ENCODE measurements at regions not wholly inside any gene's neighbourhood (a gene's known extent, or its start where the extent isn't known, plus 50 kb on each side); places are given as distances from the start of the nearest gene placed in this dataset.
"Not testable (repeated sequence)": the region's sequence is repeated elsewhere in the genome, so short reads cannot be mapped to it uniquely, and the experiment has no call there.

GRCh38 chr7:46043338-46043737 lies 122.3 kb upstream of the IGFBP3 start:
- H3K36me3 Mint-ChIP-seq; DNase-seq; POLR2A ChIA-PET; H3K27ac ChIP-seq (ENCODE audit: low read length); H3K27me3 ChIP-seq (replicated peaks in 1 of 2; ENCODE audit: control insufficient read depth in 2 of 2, extremely low read depth in 1 of 2, insufficient read depth in 2 of 2, low read length in 1 of 2); H3K4me1 ChIP-seq (ENCODE audit: control insufficient read depth in 1 of 2, extremely low read depth in 1 of 2, insufficient read depth in 2 of 2, low read length in 2 of 2); H3K4me1 Mint-ChIP-seq; H3K4me3 ChIP-seq (ENCODE audit: control insufficient read depth in 1 of 2, extremely low read depth in 1 of 2, low read length in 1 of 2); H3K4me3 Mint-ChIP-seq; H3K9me3 Mint-ChIP-seq; H3K36me3 ChIP-seq (ENCODE audit: control insufficient read depth in 2 of 2, extremely low read depth in 1 of 2, insufficient read depth in 1 of 2, low read length in 1 of 2); H3K27ac Mint-ChIP-seq; ATAC-seq (replicated peaks in 1 of 4); H3K27me3 Mint-ChIP-seq; CTCF ChIA-PET; H3K9me3 ChIP-seq: not testable (repeated sequence)
- WGBS (ENCODE audit: insufficient coverage) = 75% methylated on average over 2 of the region's 6 CpGs

GRCh38 chr7:46039813-46040212 lies 118.7 kb upstream of the IGFBP3 start:
- H3K4me1 Mint-ChIP-seq, POLR2A ChIA-PET, H3K27ac Mint-ChIP-seq: not testable (repeated sequence)

GRCh38 chr7:46035166-46035565 lies 114.1 kb upstream of the IGFBP3 start:
- Histone ChIP-seq H3K4me1 (ENCODE audit: control insufficient read depth in 1 of 2, extremely low read depth in 1 of 2, insufficient read depth in 2 of 2, low read length in 2 of 2) (no peaks in the 10 kb centered on the region), H3K9me3 (no peaks in the 10 kb centered on the region), H3K4me3 (ENCODE audit: control insufficient read depth in 1 of 2, extremely low read depth in 1 of 2, low read length in 1 of 2) (no peak overlapping the region), H3K27me3 (replicated peaks in 1 of 2; ENCODE audit: control insufficient read depth in 2 of 2, extremely low read depth in 1 of 2, insufficient read depth in 2 of 2, low read length in 1 of 2) (no peaks in the 10 kb centered on the region), H3K27ac (ENCODE audit: low read length) (no peak overlapping the region), H3K36me3 (ENCODE audit: control insufficient read depth in 2 of 2, extremely low read depth in 1 of 2, insufficient read depth in 1 of 2, low read length in 1 of 2) (no peaks in the 10 kb centered on the region)
- Mint-ChIP-seq H3K27ac (no peak overlapping the region), H3K4me1 (no peaks in the 10 kb centered on the region), H3K36me3 (no peaks in the 10 kb centered on the region), H3K4me3 (no peak overlapping the region), H3K9me3 (no peaks in the 10 kb centered on the region), H3K27me3 (peaks cover 0 to 3% of the 10 kb centered on the region in 2 donors)
- POLR2A ChIA-PET = no interaction called here
- ATAC-seq (replicated peaks in 1 of 4) (no peak), DNase-seq (no peak)
- WGBS (ENCODE audit: insufficient coverage) = no CpG with 5 or more reads among the region's 1 CpG
- CTCF ChIA-PET = no interaction called here

More at GRCh38 chr7:46039813-46040212, 118.7 kb upstream of the IGFBP3 start:
- DNase-seq; H3K36me3 ChIP-seq (ENCODE audit: control insufficient read depth in 2 of 2, extremely low read depth in 1 of 2, insufficient read depth in 1 of 2, low read length in 1 of 2); H3K36me3 Mint-ChIP-seq; H3K9me3 ChIP-seq; H3K4me3 ChIP-seq (ENCODE audit: control insufficient read depth in 1 of 2, extremely low read depth in 1 of 2, low read length in 1 of 2); H3K9me3 Mint-ChIP-seq; H3K4me3 Mint-ChIP-seq; H3K27me3 Mint-ChIP-seq; H3K27ac ChIP-seq (ENCODE audit: low read length); H3K27me3 ChIP-seq (replicated peaks in 1 of 2; ENCODE audit: control insufficient read depth in 2 of 2, extremely low read depth in 1 of 2, insufficient read depth in 2 of 2, low read length in 1 of 2); CTCF ChIA-PET; H3K4me1 ChIP-seq (ENCODE audit: control insufficient read depth in 1 of 2, extremely low read depth in 1 of 2, insufficient read depth in 2 of 2, low read length in 2 of 2); ATAC-seq (replicated peaks in 1 of 4): not testable (repeated sequence)
- WGBS (ENCODE audit: insufficient coverage) = no CpG with 5 or more reads among the region's 1 CpG

GRCh38 chr7:46034056-46034768 lies 113.1 kb upstream of the IGFBP3 start:
- Histone ChIP-seq H3K27ac (ENCODE audit: low read length) (no peak overlapping the region), H3K4me3 (ENCODE audit: control insufficient read depth in 1 of 2, extremely low read depth in 1 of 2, low read length in 1 of 2) (no peak overlapping the region), H3K9me3 (no peaks in the 10 kb centered on the region), H3K27me3 (replicated peaks in 1 of 2; ENCODE audit: control insufficient read depth in 2 of 2, extremely low read depth in 1 of 2, insufficient read depth in 2 of 2, low read length in 1 of 2) (no peaks in the 10 kb centered on the region), H3K4me1 (ENCODE audit: control insufficient read depth in 1 of 2, extremely low read depth in 1 of 2, insufficient read depth in 2 of 2, low read length in 2 of 2) (no peaks in the 10 kb centered on the region), H3K36me3 (ENCODE audit: control insufficient read depth in 2 of 2, extremely low read depth in 1 of 2, insufficient read depth in 1 of 2, low read length in 1 of 2) (no peaks in the 10 kb centered on the region)
- Mint-ChIP-seq H3K27ac (no peak overlapping the region), H3K27me3 (peaks cover 0 to 3% of the 10 kb centered on the region in 2 donors), H3K9me3 (no peaks in the 10 kb centered on the region), H3K36me3 (no peaks in the 10 kb centered on the region), H3K4me3 (no peak overlapping the region), H3K4me1 (no peaks in the 10 kb centered on the region)
- 80% methylated on average over 1 of the region's 5 CpGs for WGBS (ENCODE audit: insufficient coverage)
- CTCF ChIA-PET = no interaction called here
- DNase-seq (no peak), ATAC-seq (replicated peaks in 1 of 4) (no peak)
- POLR2A ChIA-PET = no interaction called here

- Histone ChIP-seq H3K27me3 (replicated peaks in 1 of 2; ENCODE audit: control insufficient read depth in 2 of 2, extremely low read depth in 1 of 2, insufficient read depth in 2 of 2, low read length in 1 of 2) (no peaks in the 10 kb centered on the region), H3K4me1 (ENCODE audit: control insufficient read depth in 1 of 2, extremely low read depth in 1 of 2, insufficient read depth in 2 of 2, low read length in 2 of 2) (no peaks in the 10 kb centered on the region), H3K9me3 (no peaks in the 10 kb centered on the region), H3K27ac (ENCODE audit: low read length) (no peak overlapping the region), H3K4me3 (ENCODE audit: control insufficient read depth in 1 of 2, extremely low read depth in 1 of 2, low read length in 1 of 2) (no peak overlapping the region), H3K36me3 (ENCODE audit: control insufficient read depth in 2 of 2, extremely low read depth in 1 of 2, insufficient read depth in 1 of 2, low read length in 1 of 2) (no peaks in the 10 kb centered on the region)
- Mint-ChIP-seq H3K27ac (no peak overlapping the region), H3K27me3 (peaks cover 0 to 3% of the 10 kb centered on the region in 2 donors), H3K9me3 (no peaks in the 10 kb centered on the region), H3K4me3 (no peak overlapping the region), H3K4me1 (no peaks in the 10 kb centered on the region), H3K36me3 (no peaks in the 10 kb centered on the region)
- DNase-seq = no peak
- ChIA-PET CTCF (no interaction called here), POLR2A (no interaction called here)
- WGBS (ENCODE audit: insufficient coverage) = 83% methylated on average over 4 of the region's 6 CpGs
- no peak for ATAC-seq (replicated peaks in 1 of 4)
Observed at GRCh38 chr7:46033592-46033991, 112.5 kb upstream of the IGFBP3 start.

- CTCF ChIA-PET = no interaction called here
- no peaks in the 10 kb centered on the region for H3K9me3 ChIP-seq
- POLR2A ChIA-PET = no interaction called here
- no peaks in the 10 kb centered on the region for H3K4me1 ChIP-seq (ENCODE audit: control insufficient read depth in 1 of 2, extremely low read depth in 1 of 2, insufficient read depth in 2 of 2, low read length in 2 of 2)
- Mint-ChIP-seq H3K4me3 (no peak overlapping the region), H3K27ac (no peak overlapping the region), H3K36me3 (no peaks in the 10 kb centered on the region), H3K4me1 (no peaks in the 10 kb centered on the region), H3K27me3 (peaks cover 0 to 3% of the 10 kb centered on the region in 2 donors), H3K9me3 (no peaks in the 10 kb centered on the region)
- no peaks in the 10 kb centered on the region for H3K27me3 ChIP-seq (replicated peaks in 1 of 2; ENCODE audit: control insufficient read depth in 2 of 2, extremely low read depth in 1 of 2, insufficient read depth in 2 of 2, low read length in 1 of 2)
- no CpG with 5 or more reads among the region's 2 CpGs for WGBS (ENCODE audit: insufficient coverage)
- H3K4me3 ChIP-seq (ENCODE audit: control insufficient read depth in 1 of 2, extremely low read depth in 1 of 2, low read length in 1 of 2) = no peak overlapping the region
- no peak for ATAC-seq (replicated peaks in 1 of 4)
- H3K36me3 ChIP-seq (ENCODE audit: control insufficient read depth in 2 of 2, extremely low read depth in 1 of 2, insufficient read depth in 1 of 2, low read length in 1 of 2) = no peaks in the 10 kb centered on the region
- H3K27ac ChIP-seq (ENCODE audit: low read length) = no peak overlapping the region
- DNase-seq = no peak
Observed at GRCh38 chr7:46032942-46033341, 111.9 kb upstream of the IGFBP3 start.

GRCh38 chr7:46032353-46032752 lies 111.3 kb upstream of the IGFBP3 start:
- POLR2A ChIA-PET = no interaction called here
- Mint-ChIP-seq H3K27me3 (peaks cover 0 to 3% of the 10 kb centered on the region in 2 donors), H3K27ac (no peak overlapping the region), H3K4me3 (no peak overlapping the region), H3K4me1 (no peaks in the 10 kb centered on the region), H3K9me3 (no peaks in the 10 kb centered on the region), H3K36me3 (no peaks in the 10 kb centered on the region)
- no peaks in the 10 kb centered on the region for H3K36me3 ChIP-seq (ENCODE audit: control insufficient read depth in 2 of 2, extremely low read depth in 1 of 2, insufficient read depth in 1 of 2, low read length in 1 of 2)
- no peak for DNase-seq
- H3K27ac ChIP-seq (ENCODE audit: low read length) = no peak overlapping the region
- CTCF ChIA-PET = no interaction called here
- no peaks in the 10 kb centered on the region for H3K27me3 ChIP-seq (replicated peaks in 1 of 2; ENCODE audit: control insufficient read depth in 2 of 2, extremely low read depth in 1 of 2, insufficient read depth in 2 of 2, low read length in 1 of 2)
- no peaks in the 10 kb centered on the region for H3K9me3 ChIP-seq
- no peak for ATAC-seq (replicated peaks in 1 of 4)
- WGBS (ENCODE audit: insufficient coverage) = 83% methylated on average over 5 of the region's 6 CpGs
- no peak overlapping the region for H3K4me3 ChIP-seq (ENCODE audit: control insufficient read depth in 1 of 2, extremely low read depth in 1 of 2, low read length in 1 of 2)
- H3K4me1 ChIP-seq (ENCODE audit: control insufficient read depth in 1 of 2, extremely low read depth in 1 of 2, insufficient read depth in 2 of 2, low read length in 2 of 2) = no peaks in the 10 kb centered on the region

All from T-cell (primary cell).